Cardiac fibroblast (primary cell): ENCODE measurements at regions not wholly inside any gene's neighbourhood (a gene's known extent, or its start where the extent isn't known, plus 50 kb on each side); places are given as distances from the start of the nearest gene placed in this dataset.
A peak's percentile ranks its signal among the peaks of the same experiment; 100 is the strongest.

Experiments
- DNase-seq, 2 donors: peaks; one replicate each; pipeline versions ENCODE4 v3.0.0 to v3.0.0-alpha.2; 2010; ENCODE audit warnings: low read depth in 2 of 2
- H3K4me3 ChIP-seq, 2 donors: replicated peaks in 1 of 2; 1 replicate in 1 of 2; 2 replicates in 1 of 2; pipeline ENCODE4 v1.5.1; 2011; ENCODE audit warnings: low read depth in 2 of 2, low read length in 2 of 2, mild to moderate bottlenecking in 2 of 2, moderate library complexity in 1 of 2
- CTCF ChIP-seq: IDR thresholded peaks from one replicate; pipeline ENCODE4 v1.5.1; 2011; ENCODE audit warnings: low read depth, mild to moderate bottlenecking, low read length, inconsistent platforms

- TF ChIP-seq CTCF: no peak
- no peak for DNase-seq
- H3K4me3 ChIP-seq: no peak overlapping the region
Observed at GRCh38 chr12:98419795-98420404, 95.5 kb upstream of the TMPO start.

- TF ChIP-seq CTCF: no peak
- no peak for DNase-seq
- H3K4me3 ChIP-seq: no peak overlapping the region
Observed at GRCh38 chr12:98420461-98420860, 94.9 kb upstream of the TMPO start.

GRCh38 chr12:98421316-98421715, 94.1 kb upstream of the TMPO start:
- no peak overlapping the region for H3K4me3 ChIP-seq
- DNase-seq: no peak
- TF ChIP-seq CTCF: no peak

GRCh38 chr12:98422359-98422758, 93.0 kb upstream of the TMPO start:
- DNase-seq: no peak

GRCh38 chr12:98422812-98423211, 92.6 kb upstream of the TMPO start:
- no peak overlapping the region for H3K4me3 ChIP-seq
- TF ChIP-seq CTCF: peak; percentile 35
- no peak for DNase-seq

More at GRCh38 chr12:98422359-98422758, 93.0 kb upstream of the TMPO start:
- no peak for TF ChIP-seq CTCF
- H3K4me3 ChIP-seq: no peak overlapping the region

GRCh38 chr12:98423963-98424362, 91.4 kb upstream of the TMPO start:
- H3K4me3 ChIP-seq: no peak overlapping the region
- DNase-seq: no peak
- no peak for TF ChIP-seq CTCF
